GM12872 (cell line): ENCODE measurements at regions not wholly inside any gene's neighbourhood (a gene's known extent, or its start where the extent isn't known, plus 50 kb on each side); places are given as distances from the start of the nearest gene placed in this dataset.

ENCODE experiments used
- TF ChIP-seq, protein P1 (sequence below): IDR thresholded peaks from 3 replicates; pipeline ENCODE4 v1.5.1; 2011; ENCODE audit warnings: low read depth, mild to moderate bottlenecking, low read length, moderate library complexity; ENCODE audit not compliant: insufficient read depth

DNA sequence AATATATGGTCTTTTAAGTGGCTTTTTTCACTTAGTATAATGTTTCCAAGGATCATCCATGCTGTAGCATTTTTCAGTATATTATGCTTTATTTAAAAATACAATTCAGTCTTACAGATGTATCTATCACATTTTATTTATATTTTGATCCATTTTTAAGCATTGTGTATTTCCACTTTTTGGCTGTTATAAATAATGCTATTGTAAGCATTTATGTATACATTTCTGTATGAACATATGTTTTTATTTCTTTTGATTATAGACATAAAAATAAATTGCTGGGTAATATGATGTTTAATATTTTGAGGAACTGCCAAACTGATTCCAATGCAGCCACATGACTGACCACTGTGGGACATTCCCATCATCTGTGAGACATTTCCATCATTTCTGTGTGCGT lies 1662.0 kb downstream of the REEP3 start:
- TF ChIP-seq, protein P1, sequence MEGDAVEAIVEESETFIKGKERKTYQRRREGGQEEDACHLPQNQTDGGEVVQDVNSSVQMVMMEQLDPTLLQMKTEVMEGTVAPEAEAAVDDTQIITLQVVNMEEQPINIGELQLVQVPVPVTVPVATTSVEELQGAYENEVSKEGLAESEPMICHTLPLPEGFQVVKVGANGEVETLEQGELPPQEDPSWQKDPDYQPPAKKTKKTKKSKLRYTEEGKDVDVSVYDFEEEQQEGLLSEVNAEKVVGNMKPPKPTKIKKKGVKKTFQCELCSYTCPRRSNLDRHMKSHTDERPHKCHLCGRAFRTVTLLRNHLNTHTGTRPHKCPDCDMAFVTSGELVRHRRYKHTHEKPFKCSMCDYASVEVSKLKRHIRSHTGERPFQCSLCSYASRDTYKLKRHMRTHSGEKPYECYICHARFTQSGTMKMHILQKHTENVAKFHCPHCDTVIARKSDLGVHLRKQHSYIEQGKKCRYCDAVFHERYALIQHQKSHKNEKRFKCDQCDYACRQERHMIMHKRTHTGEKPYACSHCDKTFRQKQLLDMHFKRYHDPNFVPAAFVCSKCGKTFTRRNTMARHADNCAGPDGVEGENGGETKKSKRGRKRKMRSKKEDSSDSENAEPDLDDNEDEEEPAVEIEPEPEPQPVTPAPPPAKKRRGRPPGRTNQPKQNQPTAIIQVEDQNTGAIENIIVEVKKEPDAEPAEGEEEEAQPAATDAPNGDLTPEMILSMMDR, result no peak

DNA sequence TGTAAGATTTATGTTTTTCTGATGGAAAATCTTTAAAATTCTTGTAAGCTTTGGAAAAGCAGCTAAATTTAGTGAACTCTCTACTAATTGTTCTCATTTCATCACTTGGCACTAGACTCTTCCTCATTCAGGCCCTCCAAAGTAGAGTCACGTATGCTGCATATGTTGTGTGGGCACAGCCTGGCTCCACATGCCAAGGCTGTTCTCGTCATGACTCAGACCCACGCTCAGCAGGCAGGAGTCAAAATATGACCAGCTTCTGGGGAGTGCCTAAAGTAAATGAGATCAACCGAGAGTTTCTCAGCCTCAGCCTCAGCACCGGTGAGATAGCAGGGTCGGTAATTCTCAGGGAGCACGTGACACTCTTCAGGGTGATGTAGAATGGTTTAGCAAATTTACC lies 1672.9 kb downstream of the REEP3 start:
- TF ChIP-seq, protein P1, result no peak

DNA sequence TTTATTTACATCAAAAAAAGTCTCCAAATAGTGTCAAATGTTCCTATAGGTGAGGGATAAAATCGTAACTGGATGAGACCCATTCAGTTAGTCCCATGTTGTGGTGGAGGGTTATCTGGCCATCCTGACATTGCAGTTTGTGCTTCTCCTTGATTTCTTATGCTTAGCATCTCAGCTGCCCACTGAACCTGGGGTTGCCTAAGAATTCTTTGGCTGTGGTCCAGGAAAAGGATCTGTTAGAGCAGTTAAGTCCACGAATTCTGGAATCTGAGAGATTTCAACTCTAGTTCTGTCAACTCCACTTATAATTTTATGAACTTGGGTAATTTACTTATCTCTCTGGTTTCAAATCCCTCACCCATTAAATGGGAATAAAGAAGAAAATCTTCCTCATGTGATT lies 1673.4 kb downstream of the REEP3 start:
- TF ChIP-seq, protein P1, result no peak

GRCh38 chr10:65196111-65196510 lies 1674.9 kb downstream of the REEP3 start:
- TF ChIP-seq, protein P1, result no peak

DNA sequence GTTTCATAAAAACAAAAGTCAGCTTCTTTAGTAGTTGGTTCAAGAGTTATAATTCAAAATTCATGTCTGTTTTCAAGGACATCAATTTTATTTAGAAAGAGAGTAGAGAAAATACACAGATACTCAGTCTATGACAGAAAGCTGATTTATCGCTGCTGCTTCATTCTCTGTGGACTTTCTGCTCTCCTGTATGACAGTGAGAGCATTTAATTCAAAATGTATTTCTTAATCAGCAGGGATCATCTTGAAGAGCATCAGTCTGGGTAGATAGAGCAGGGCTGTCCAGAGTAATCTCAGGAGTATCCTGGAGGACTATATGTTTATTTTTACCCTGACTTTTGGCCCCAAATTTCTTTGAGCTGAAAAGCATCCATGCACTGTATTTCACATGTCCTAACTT lies 1676.7 kb downstream of the REEP3 start:
- TF ChIP-seq, protein P1, result no peak

GRCh38 chr10:65201491-65201890 lies 1680.3 kb downstream of the REEP3 start:
- TF ChIP-seq, protein P1, result no peak

- TF ChIP-seq, protein P1, result no peak
Measured at GRCh38 chr10:65204999-65205398, 1683.8 kb downstream of the REEP3 start.

- TF ChIP-seq, protein P1, result no peak
Measured at GRCh38 chr10:65213170-65213569, 1692.0 kb downstream of the REEP3 start.
